GM18508 (cell line): ENCODE measurements at regions not wholly inside any gene's neighbourhood (a gene's known extent, or its start where the extent isn't known, plus 50 kb on each side); places are given as distances from the start of the nearest gene placed in this dataset.
"Not testable (repeated sequence)": the region's sequence is repeated elsewhere in the genome, so short reads cannot be mapped to it uniquely, and the experiment has no call there.

Experiments
- ATAC-seq: cut with Tn5 transposase; IDR thresholded peaks from one replicate; pipeline ENCODE4 v1.9.1; 2021; ENCODE audit warnings: moderate number of reproducible peaks; ENCODE audit not compliant: insufficient read depth, unreplicated experiment

- ATAC-seq = no peak
Observed at GRCh38 chr10:81192221-81192788, 654.6 kb downstream of the SH2D4B start.

GRCh38 chr10:81200801-81201200, 663.1 kb downstream of the SH2D4B start:
- ATAC-seq = no peak

GRCh38 chr10:81207359-81207758, 667.6 kb upstream of the NRG3 start:
- ATAC-seq = not testable (repeated sequence)

- ATAC-seq = no peak
Observed at GRCh38 chr10:81213370-81213769, 661.6 kb upstream of the NRG3 start.

- no peak for ATAC-seq
Observed at GRCh38 chr10:81215498-81215897, 659.5 kb upstream of the NRG3 start.

- no peak for ATAC-seq
Observed at GRCh38 chr10:81216949-81217348, 658.0 kb upstream of the NRG3 start.

- ATAC-seq = no peak
Observed at GRCh38 chr10:81218307-81218706, 656.7 kb upstream of the NRG3 start.

- ATAC-seq = no peak
Observed at GRCh38 chr10:81219758-81220157, 655.2 kb upstream of the NRG3 start.

GRCh38 chr10:81248886-81249285, 626.1 kb upstream of the NRG3 start:
- ATAC-seq = no peak

GRCh38 chr10:81251457-81252115, 623.4 kb upstream of the NRG3 start:
- ATAC-seq = no peak

- ATAC-seq = not testable (repeated sequence)
Observed at GRCh38 chr10:81264991-81265390, 610.0 kb upstream of the NRG3 start.

- no peak for ATAC-seq
Observed at GRCh38 chr10:81270051-81270450, 604.9 kb upstream of the NRG3 start.

- no peak for ATAC-seq
Observed at GRCh38 chr10:81280497-81281479, 594.2 kb upstream of the NRG3 start.

- ATAC-seq = no peak
Observed at GRCh38 chr10:81288544-81288943, 586.5 kb upstream of the NRG3 start.

- no peak for ATAC-seq
Observed at GRCh38 chr10:81297292-81297691, 577.7 kb upstream of the NRG3 start.

- no peak for ATAC-seq
Observed at GRCh38 chr10:81303656-81304055, 571.3 kb upstream of the NRG3 start.

- no peak for ATAC-seq
Observed at GRCh38 chr10:81306971-81307782, 567.8 kb upstream of the NRG3 start.

GRCh38 chr10:81309041-81309552, 565.9 kb upstream of the NRG3 start:
- no peak for ATAC-seq

- no peak for ATAC-seq
Observed at GRCh38 chr10:81314471-81314870, 560.5 kb upstream of the NRG3 start.

GRCh38 chr10:81315026-81315425, 560.0 kb upstream of the NRG3 start:
- ATAC-seq = no peak
